T-helper 1 cell treated with Interleukin-12 subunit alpha and Interleukin-12 subunit beta and Interleukin-4 antibody, amounts not matched to agents 30 ng/mL and 1 ng/mL, for 36 hours (primary cell): ENCODE measurements at regions not wholly inside any gene's neighbourhood (a gene's known extent, or its start where the extent isn't known, plus 50 kb on each side); places are given as distances from the start of the nearest gene placed in this dataset.

Experiments used
- intact Hi-C: fragments of 100-400 bp; cut with micrococcal nuclease; formaldehyde crosslinking; loops from one replicate; pipeline ENCODE4 v1.15.1; 2024

DNA sequence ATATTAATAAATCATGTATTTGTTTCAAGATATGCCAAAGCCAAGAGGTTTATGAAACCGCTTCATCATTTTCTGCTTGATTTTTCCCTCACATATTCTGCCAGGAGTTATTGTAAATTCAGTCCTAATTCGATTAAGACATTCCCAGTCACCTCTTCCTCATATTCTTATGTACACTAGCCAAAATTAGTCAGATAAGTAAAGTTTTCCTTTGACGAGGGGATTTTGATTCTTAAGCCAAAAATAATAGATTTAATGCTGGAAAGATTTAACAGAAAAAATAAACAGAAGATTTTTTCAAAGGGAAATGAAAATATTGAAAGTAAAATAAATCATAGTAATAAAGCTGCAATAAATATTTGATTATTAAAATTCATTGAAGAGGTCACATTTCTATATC is 51.0 kb upstream of the VEGFC start:
- intact Hi-C loops = no loop called here

- intact Hi-C loops = no loop called here
These were observed 51.7 kb upstream of the VEGFC start for GRCh38 chr4:176844448-176844847.

DNA sequence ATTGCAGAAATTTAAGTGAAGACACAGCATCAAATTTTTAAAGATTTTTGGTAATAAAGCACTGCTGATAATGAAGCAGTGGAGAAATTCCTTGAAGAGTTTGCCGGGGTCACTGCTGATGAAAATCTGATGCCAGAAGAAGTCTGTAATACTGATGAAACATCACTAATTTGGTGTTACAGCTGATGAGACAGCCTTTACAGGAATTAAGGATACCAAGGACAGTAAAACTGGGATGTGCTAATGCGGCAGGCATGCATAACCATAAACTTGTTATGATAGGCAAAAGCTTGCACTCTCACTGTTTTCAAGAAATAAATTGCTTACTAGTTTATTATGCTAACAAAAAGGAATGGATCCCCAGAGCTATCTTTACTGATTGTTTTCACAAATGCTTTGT is 52.9 kb upstream of the VEGFC start:
- intact Hi-C loops = no loop called here

DNA sequence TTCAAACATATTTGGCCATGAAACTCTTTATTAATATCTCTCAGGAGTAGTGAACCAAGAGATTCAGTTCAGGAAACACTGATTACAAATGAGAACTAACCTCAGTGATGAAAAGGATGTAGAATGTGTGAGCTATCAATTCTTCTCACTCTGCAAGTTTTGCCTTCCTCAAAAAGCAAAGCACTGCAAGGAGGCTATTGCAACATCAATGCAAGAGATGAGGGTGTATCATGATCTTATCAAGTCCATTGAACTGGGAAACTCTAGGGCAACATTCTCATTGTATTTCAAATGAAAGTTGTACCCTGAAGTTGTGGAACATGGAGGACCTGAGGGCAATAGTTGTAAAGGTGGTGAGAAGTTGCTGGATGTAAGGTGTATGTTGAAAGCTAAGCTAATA is 56.4 kb upstream of the VEGFC start:
- intact Hi-C loops = no loop called here

GRCh38 chr4:176850436-176850835 is 57.7 kb upstream of the VEGFC start:
- intact Hi-C loops = no loop called here

GRCh38 chr4:176856421-176856820 is 63.7 kb upstream of the VEGFC start:
- intact Hi-C loops = no loop called here

DNA sequence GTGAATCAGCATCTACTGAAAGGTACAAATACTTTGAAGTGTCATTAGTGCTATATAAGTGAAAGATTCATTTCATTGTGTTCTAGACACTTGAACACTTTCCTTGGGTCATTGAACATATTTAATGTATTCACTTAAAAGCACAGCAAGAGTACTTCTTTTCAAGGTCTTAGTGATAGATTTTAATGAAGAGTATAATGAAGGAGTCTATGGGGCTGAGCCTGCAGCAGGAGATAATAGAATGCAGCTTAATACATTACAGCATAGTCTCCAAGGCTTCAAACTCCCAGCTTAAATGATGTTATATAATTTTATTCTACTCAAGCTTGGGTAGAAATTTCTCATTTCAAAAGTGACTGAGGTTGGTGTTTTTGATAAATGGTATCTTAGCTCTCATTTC is 66.1 kb upstream of the VEGFC start:
- intact Hi-C loops = no loop called here

DNA sequence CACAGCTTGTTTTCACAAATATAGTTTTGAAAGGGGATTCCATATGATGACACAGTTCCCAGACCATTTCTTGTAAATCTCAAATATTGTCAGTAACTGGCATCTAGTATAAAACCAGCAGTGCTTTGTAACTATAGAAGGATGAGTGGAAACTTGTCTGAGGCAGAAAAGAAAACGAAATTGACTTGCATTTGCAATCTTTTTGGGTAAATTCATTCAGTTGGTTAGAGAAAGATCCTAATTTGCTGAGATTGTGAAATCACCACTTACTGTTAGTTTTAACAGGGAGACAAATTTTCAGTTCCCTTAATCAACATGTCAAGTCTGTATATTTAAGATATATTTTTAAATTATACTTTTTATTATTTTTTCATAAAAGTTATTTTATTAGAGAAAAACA is 71.5 kb upstream of the VEGFC start:
- intact Hi-C loops = no loop called here

DNA sequence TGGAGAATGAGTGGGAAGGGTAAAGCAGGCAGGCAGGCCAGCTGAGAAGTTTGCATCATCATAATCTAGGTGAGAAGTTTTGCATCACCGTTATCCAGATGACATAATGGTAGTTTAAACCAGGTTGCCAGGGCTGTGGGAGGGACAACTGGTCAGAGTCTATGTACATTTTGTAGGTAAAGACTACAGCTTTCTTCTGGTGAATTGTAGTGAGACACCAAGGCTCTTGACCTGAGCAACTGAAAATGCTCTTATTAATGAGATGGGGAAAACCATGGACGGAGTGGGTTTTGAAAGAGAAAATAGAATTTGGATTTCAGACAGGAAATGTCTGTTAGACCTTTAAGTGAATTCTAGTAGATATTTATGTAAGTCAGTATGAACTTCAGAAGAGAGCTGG is 76.0 kb upstream of the VEGFC start:
- intact Hi-C loops = no loop called here

DNA sequence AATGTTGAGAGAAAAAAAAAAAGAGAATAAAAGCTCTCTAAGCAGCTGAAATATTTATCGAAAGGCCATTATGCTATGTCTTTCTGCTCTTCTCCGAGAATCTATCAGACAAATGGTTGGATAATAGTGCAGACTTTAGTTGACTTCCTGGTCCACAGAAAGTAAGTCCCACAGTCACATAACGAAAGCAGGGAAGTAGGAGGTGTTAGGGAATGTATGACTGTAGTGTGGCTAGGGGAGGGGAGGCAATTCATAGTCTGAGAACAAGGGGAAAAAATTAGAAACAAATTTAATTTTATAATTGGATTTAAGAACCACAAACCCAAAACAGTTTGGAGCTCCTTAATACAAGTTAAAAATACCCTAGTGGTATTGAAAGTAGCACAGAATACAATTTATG is 79.7 kb upstream of the VEGFC start:
- intact Hi-C loops = no loop called here

GRCh38 chr4:176874721-176875445 is 82.2 kb upstream of the VEGFC start:
- intact Hi-C loops = no loop called here

DNA sequence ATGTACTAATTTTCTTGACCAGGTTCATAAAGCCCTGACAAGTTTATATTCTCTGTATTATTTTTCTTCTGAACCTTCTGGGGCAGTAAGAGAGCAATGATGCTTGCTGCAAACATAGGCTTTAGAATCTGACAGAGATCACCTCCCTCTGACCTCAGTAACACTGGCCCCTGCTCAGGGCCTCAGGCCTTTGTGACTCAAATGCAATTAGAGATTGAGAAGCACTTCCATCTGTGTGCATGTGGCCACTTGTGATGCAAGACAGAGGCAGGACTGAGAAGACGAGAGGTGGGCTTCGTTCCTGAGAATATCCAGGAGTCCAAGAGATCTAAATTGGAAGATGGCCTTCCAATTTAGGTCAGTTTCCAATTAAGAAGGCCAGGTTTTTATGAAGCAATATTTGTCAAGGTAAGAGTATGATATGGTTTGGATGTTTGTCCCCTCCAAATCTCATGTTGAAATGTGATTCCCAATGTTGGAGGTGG is 82.8 kb upstream of the VEGFC start:
- intact Hi-C loops = no loop called here

DNA sequence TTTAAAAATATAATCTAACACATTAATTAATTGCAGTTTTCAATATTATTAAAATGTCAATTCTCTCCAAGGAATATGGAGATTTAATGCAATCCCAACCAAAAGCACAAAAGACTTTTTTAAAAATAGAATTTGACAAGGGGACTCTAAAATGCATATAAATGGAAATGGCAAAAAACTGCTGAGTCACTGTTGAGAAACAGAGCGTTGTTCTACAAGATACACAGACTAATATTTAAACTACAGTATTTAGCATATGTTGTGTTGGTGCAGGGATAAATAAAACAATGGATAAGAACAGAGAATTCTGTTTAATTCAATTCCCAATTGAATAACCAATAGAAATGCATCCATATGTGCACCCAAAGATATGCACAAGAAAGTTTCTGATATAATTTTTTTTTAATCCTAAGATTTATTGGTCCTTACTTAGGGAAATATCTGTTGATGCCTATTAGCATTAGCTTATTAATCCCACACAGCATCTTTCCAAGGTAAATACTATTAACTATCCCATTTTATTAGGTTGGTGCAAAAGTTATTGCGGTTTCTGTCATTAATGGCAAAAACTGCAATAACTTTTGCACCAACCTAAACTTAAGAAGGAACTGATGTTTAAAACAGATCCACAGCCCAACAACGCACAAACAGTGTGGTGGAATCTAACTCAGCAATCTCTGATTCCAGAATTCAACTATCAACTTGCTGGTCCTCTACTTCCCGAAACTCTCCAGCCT is 86.8 kb upstream of the VEGFC start:
- intact Hi-C loops = no loop called here

DNA sequence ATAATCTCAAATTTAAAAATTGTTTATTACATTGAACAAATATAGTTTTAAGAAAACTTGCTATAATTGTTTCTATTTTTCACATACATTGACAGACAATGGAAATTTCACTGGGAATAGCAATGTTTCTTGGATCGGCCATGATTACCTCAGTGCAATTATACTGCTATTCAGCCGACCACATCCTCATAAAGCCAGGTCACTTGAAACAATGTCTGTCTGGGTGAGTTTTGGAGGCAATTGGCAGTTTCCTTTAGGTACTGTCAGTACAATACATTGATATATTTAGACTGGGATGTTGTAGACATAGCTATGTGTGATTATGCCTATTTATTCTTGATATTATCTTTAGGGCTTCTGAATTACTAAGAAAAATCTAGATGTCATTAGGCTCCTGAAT is 89.5 kb upstream of the VEGFC start:
- intact Hi-C loops = no loop called here

DNA sequence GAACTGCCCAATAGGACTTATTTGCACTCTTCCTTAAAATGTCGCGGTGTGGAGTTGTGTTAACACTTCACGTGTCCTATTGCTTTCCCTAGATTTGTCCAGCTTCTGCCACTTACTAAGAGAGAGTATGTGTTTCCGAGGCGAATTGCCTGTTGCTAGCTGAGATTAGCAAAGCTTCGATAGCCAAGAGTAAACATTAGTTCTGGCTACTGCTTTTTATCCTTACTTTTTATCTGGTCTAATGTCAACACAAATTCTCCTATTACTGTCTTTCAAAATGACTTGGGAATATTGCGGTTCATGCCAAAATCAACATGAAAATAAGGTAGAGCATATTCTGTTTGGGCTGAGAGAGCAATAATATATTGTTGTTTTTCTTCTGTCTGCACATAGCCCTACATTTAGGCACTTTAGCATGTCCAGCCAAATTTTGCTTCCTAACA is 90.4 kb upstream of the VEGFC start:
- intact Hi-C loops = no loop called here

DNA sequence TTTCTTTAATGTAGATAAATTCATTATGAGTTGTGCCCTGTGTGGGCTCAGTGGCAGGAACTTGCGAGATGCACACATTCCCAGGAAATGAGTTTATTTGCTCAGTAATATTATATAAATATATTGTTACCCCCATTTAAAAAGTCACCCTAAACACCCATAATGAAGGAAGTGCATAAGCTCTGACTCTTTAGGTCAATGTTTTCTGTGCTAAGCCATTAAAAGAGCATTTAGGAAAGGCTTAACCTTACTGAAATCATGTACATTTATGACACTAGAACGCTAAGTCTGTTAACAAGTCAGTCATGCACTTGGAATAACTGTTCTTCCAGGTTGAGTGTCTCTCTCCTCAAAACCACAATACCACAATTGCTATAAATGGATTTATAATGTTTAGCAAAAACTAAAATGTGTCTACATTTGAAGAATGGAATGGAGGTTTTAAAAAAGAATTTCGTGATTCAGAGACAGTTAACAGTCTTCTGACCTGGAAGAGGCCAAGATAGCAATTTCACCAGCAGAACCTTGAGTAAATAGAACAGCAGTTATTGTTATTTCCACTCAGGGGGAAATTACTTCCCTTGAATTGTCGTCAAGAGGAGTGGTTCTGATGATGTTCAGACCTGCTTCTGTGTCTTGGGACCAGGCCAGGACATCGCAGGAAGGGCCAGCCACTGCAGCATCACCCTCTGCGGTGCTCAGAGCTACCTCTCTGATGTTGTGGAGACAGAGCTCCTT is 91.1 kb upstream of the VEGFC start:
- intact Hi-C loops = no loop called here

DNA sequence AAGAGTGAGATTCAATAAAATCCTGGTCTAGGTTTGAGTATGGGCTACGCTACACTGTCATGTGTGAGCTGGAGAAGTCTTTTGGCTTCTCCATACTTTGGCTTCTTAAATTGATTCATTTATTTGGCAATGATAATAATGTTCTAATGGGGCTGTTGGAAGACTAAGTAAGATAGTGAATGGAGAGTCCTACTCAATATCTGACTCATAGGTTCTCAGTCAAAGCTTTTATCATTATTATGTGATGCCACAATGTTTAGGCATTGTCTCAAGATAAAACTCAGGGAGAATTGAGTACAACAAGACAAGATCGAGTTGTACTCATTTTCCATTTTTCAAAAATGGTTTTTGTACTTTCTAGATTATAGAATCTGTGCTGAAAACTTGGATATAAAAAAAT is 92.5 kb upstream of the VEGFC start:
- intact Hi-C loops = no loop called here

- intact Hi-C loops = no loop called here
These were observed 93.4 kb upstream of the VEGFC start for GRCh38 chr4:176886135-176886534.

GRCh38 chr4:176889776-176890175 is 97.1 kb upstream of the VEGFC start:
- intact Hi-C loops = no loop called here

- intact Hi-C loops = no loop called here
These were observed 101.8 kb upstream of the VEGFC start for GRCh38 chr4:176894498-176894897.

DNA sequence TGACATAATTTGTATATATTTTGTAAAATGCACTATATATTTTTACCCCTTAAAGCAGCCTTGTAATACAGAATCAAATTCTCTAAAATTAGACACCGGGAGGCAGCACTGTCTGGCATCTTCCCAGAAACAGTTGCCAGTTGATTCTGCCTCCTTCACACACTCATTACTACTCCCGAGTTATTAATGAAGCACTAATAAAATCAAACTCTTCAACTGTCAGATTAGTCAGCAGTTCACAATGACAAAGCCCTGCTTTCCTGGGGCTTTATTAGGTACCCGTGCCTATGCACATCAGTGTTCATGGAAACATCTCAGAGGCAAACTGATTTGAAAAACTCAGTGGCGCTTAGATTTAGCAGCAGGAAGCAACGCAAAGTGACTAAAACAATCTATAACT is 103.5 kb upstream of the VEGFC start:
- intact Hi-C loops = no loop called here

- intact Hi-C loops = no loop called here
These were observed 104.5 kb upstream of the VEGFC start for GRCh38 chr4:176897226-176897625.
